HL-60 (cell line): ENCODE measurements at regions not wholly inside any gene's neighbourhood (a gene's known extent, or its start where the extent isn't known, plus 50 kb on each side); places are given as distances from the start of the nearest gene placed in this dataset.

Experiments used
- DNase-seq, 2 experiments: peaks; one replicate each; pipeline ENCODE4 v3.0.0-alpha.2; 2010 to 2020; ENCODE audit warnings: low read depth in 1 of 2, low spot score in 1 of 2
- H3K27ac ChIP-seq: fragments of 250-450 bp; sonication (Bioruptor Pico); replicated peaks from 2 replicates; pipeline ENCODE4 v1.5.1; 2020; ENCODE audit warnings: mild to moderate bottlenecking, moderate library complexity
- H3K27me3 ChIP-seq: fragments of 250-450 bp; sonication (Bioruptor Pico); 2 replicates; pipeline ENCODE4 v1.5.1; 2021; ENCODE audit warnings: mild to moderate bottlenecking, moderate library complexity; ENCODE audit not compliant: insufficient read depth, poor library complexity, severe bottlenecking
- H3K4me3 ChIP-seq: replicated peaks from 2 replicates; pipeline ENCODE4 v1.5.1; 2011; ENCODE audit warnings: mild to moderate bottlenecking, control low read depth, low read length; ENCODE audit not compliant: insufficient read depth
- GABPA ChIP-seq: IDR thresholded peaks from 2 replicates; pipeline ENCODE4 v1.6.1; 2012; ENCODE audit warnings: low read depth
- POLR2AphosphoS5 ChIP-seq: IDR thresholded peaks from 2 replicates; pipeline ENCODE4 v1.6.1; 2012; ENCODE audit warnings: low read depth
- REST ChIP-seq: IDR thresholded peaks from 2 replicates; pipeline ENCODE4 v1.6.1; 2012; ENCODE audit warnings: low read depth; ENCODE audit not compliant: insufficient replicate concordance
- SPI1 ChIP-seq: IDR thresholded peaks from 2 replicates; pipeline ENCODE4 v1.6.1; 2012; ENCODE audit warnings: low read depth, mild to moderate bottlenecking, borderline replicate concordance
- TF ChIP-seq, protein P1 (sequence below): IDR thresholded peaks from one replicate; pipeline ENCODE4 v1.5.1; 2011; ENCODE audit warnings: low read length, control low read depth, inconsistent platforms; ENCODE audit not compliant: insufficient read depth

DNA sequence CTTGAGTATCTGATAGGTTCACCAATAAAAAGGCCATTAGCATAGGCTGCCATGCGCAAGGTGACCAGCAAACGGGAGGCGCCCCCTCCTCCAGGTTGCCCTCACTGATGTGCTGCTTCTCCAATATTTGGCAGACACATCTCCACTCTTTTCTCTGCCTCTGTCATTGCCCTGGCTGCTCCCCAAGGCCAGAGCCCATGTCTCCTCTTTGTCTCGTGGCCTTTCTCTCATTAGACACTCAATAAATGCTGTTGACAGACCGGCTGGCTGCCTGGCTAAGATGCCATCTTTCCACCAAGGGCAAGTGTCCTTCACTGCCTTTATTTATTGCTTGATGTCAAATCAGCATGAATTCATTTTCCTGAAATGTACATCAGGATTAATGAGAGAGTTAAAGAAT lies 404.0 kb upstream of the KIF2A start:
- TF ChIP-seq REST (no peak), SPI1 (no peak), POLR2AphosphoS5 (no peak), GABPA (no peak)
- TF ChIP-seq, protein P1, sequence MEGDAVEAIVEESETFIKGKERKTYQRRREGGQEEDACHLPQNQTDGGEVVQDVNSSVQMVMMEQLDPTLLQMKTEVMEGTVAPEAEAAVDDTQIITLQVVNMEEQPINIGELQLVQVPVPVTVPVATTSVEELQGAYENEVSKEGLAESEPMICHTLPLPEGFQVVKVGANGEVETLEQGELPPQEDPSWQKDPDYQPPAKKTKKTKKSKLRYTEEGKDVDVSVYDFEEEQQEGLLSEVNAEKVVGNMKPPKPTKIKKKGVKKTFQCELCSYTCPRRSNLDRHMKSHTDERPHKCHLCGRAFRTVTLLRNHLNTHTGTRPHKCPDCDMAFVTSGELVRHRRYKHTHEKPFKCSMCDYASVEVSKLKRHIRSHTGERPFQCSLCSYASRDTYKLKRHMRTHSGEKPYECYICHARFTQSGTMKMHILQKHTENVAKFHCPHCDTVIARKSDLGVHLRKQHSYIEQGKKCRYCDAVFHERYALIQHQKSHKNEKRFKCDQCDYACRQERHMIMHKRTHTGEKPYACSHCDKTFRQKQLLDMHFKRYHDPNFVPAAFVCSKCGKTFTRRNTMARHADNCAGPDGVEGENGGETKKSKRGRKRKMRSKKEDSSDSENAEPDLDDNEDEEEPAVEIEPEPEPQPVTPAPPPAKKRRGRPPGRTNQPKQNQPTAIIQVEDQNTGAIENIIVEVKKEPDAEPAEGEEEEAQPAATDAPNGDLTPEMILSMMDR, result no peak
- Histone ChIP-seq H3K27me3 (no peaks in the 10 kb centered on the region), H3K27ac (no peak overlapping the region), H3K4me3 (no peak overlapping the region)
- no peak for DNase-seq

DNA sequence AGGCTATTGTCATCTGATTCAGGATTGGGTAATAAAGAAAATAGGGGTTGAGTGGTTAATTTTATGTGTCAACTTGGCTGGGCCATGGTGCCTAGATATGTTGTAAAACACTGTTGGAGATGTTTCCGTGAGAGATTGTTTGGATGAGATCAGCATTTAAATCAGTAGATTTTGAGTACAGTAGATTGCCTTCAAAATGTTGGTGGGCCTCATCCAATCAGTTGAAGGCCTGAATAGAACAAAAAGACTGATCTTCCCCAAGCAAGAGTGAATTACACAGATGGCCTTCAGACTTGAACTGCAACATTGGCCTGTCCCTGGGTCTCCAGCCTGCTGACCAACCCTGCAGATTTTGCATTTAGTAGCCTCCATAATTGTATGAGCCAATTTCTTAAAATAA lies 401.3 kb upstream of the KIF2A start:
- no peak for DNase-seq
- no peak overlapping the region for H3K4me3 ChIP-seq
- no peak overlapping the region for H3K27ac ChIP-seq
- TF ChIP-seq REST, result no peak
- no peaks in the 10 kb centered on the region for H3K27me3 ChIP-seq

GRCh38 chr5:61905613-61906012 lies 400.4 kb upstream of the KIF2A start:
- H3K27ac ChIP-seq, result no peak overlapping the region
- TF ChIP-seq SPI1 (no peak), GABPA (no peak), REST (no peak)
- TF ChIP-seq, protein P1, result no peak
- no peak overlapping the region for H3K4me3 ChIP-seq
- H3K27me3 ChIP-seq, result no peaks in the 10 kb centered on the region
- no peak for DNase-seq

- H3K27ac ChIP-seq, result no peak overlapping the region
- DNase-seq, result no peak
- no peak overlapping the region for H3K4me3 ChIP-seq
- no peaks in the 10 kb centered on the region for H3K27me3 ChIP-seq
- TF ChIP-seq GABPA, result no peak
- no peak for TF ChIP-seq SPI1
- no peak for TF ChIP-seq POLR2AphosphoS5
- TF ChIP-seq, protein P1, result no peak
- no peak for TF ChIP-seq REST
Measured at GRCh38 chr5:61906820-61907219, 399.2 kb upstream of the KIF2A start.
